Inferior parietal cortex (tissue), 1 donor: ENCODE measurements at regions not wholly inside any gene's neighbourhood (a gene's known extent, or its start where the extent isn't known, plus 50 kb on each side); places are given as distances from the start of the nearest gene placed in this dataset.

Experiments
- DNase-seq: peaks from one replicate; pipeline ENCODE4 v3.0.0-alpha.2; 2016; ENCODE audit errors: extremely low spot score

- no peak for DNase-seq
Observed at GRCh38 chr12:34291001-34291400, 268.7 kb downstream of the ALG10 start.

GRCh38 chr12:34291426-34291901 is 269.2 kb downstream of the ALG10 start:
- no peak for DNase-seq

GRCh38 chr12:34292736-34293625 is 270.7 kb downstream of the ALG10 start:
- DNase-seq, result peak; percentile 2

GRCh38 chr12:34294137-34294536 is 271.8 kb downstream of the ALG10 start:
- no peak for DNase-seq

DNA sequence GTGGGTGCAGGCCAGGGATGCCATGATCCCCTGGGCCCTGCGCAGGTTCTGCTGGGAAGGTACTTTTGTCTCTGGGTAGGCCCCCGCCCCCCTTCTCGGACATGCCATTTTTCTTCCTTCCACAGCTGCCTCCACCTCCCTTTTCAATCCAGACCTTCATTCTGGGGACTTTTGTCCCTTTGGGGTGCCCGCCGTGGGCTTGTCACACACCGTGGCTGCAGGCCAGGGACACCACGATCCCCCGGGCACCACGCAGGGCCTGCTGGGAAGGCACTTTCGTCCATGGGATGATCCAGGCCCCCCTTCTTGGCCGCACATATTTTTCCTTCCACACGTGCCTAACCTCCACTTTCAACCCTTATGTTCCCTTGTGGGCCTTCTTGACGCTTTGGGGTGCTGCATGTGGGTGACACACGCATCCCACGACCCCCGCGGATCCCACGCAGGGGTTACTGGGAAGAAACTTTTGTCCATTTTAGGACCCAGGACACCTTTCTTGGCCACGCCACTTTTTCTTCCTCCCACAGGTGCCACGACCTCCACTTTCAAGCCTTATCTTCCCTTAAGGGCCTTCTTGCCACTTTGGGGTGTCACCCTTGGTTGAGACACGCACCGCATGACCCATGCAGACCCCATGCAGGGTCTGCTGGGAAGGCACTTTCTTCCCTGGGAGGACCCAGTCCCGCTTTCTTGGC is 272.5 kb downstream of the ALG10 start:
- DNase-seq, result no peak

DNA sequence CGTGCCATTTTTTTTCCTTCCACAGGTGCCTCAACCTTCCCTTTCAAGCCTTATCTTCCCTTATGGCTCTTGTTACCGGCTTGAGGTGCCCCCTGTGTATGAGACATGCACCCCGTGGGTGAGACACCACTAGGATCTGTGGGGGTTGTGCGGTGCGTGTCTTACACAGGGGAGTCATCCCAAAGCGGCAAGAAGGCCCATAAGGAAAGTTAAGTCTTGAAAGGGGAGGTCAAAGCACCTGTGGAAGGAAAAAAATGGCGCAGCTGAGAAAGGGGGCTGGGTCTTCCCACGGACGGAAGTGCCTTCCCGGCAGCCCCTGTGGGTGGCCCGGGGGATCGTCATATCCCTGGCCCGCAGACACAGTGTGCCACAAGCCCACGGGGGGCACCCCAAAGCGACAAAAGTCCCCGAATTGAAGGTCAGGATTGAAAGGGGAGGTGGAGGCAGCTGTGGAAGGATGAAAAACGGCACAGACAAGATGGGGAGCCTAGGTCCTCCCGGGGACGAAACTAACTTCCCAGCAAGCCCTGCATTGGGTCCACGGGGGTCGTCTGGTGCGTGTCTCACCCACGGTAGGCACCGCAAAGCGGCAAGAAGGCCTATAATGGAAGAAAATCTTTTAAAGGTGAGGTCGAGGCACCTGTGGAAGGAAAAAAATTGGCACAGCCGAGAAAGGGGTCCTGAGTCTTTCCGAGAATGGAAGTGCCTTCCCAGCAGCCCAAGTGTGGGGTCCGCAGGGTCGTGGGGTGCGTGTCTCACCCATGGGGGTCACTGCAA is 273.3 kb downstream of the ALG10 start:
- no peak for DNase-seq

GRCh38 chr12:34296143-34297041 is 274.1 kb downstream of the ALG10 start:
- no peak for DNase-seq

DNA sequence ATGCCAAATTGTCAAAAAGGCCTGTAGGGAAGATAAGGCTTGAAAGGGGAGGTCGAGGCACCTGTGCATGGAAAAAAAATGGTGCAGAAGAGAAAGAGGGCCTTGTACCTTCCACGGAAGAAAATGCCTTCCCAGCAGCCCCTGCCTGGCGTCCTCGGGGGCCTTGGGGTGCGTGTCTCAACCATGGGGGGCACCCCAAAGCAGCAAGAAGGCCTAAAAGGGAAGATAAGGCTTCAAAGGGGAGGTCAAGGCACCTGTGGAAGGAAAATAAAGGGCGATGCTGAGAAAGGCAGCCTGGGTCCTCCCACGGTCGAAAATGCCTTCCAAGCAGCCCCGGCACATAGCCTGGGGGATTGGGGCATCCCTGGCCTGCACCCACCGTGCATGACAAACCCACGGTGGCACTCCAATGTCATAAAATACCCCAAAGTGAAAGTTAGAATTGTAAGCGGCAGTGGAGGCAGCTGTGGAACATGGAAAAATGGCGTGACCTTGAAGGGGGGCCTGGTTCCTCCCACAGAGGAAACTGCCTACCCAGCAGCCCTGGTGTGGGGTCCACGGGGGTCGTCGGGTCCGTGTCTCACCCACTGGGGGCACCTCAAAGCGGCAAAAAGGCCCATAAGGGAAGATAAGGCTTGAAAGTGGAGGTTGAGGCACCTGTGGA is 275.0 kb downstream of the ALG10 start:
- DNase-seq, result no peak

GRCh38 chr12:34297790-34298164 is 275.5 kb downstream of the ALG10 start:
- no peak for DNase-seq

GRCh38 chr12:34298176-34298970 is 276.1 kb downstream of the ALG10 start:
- no peak for DNase-seq

- no peak for DNase-seq
Observed at GRCh38 chr12:34298971-34299801, 276.9 kb downstream of the ALG10 start.

DNA sequence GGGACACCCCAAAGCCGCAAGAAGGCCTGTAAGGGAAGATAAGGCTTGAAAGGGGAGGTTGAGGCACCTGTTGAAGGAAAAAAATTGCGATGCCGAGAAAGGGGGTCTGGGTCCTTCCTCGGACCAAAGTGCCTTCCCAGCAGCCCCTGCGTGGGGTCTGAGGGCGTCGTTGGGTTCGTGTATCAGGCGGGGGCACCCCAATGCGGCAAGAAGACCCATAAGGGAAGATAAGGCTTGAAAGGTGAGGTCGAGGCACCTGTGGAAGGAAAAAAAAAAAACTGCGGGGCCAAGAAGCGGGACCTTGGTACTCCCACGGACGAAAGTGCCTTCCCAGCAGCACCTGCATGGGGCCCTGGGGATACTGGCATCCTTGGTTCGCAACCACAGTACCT is 277.5 kb downstream of the ALG10 start:
- no peak for DNase-seq

- DNase-seq, result no peak
Observed at GRCh38 chr12:34300376-34301250, 278.3 kb downstream of the ALG10 start.

GRCh38 chr12:34301251-34302130 is 279.2 kb downstream of the ALG10 start:
- no peak for DNase-seq

- no peak for DNase-seq
Observed at GRCh38 chr12:34302131-34302885, 280.0 kb downstream of the ALG10 start.
